Activated B cell treated with CpG ODN at 0.5 μM for 24 hours (primary cell): ENCODE measurements at regions not wholly inside any gene's neighbourhood (a gene's known extent, or its start where the extent isn't known, plus 50 kb on each side); places are given as distances from the start of the nearest gene placed in this dataset.

Experiments
- ATAC-seq: fragments of 200-7000 bp; cut with Tn5 transposase; one replicate; pipeline ENCODE4 v1.10.0; 2021; ENCODE audit warnings: low read depth, mild to moderate bottlenecking, moderate library complexity
- CTCF ChIA-PET: fragments of 350-600 bp; sonication (Branson Sonifier 250); formaldehyde crosslinking; loops from one replicate; lab custom pipeline; 2021; ENCODE audit warnings: antibody characterized with exemption; lab: Charles Lee
- POLR2A ChIA-PET: fragments of 350-600 bp; sonication (Branson Sonifier 250); formaldehyde crosslinking; loops from one replicate; lab custom pipeline; 2021; ENCODE audit warnings: antibody characterized with exemption; lab: Charles Lee
- DNase-seq: peaks from one replicate; pipeline ENCODE4 v3.0.0; 2022
- H3K27ac Mint-ChIP-seq: one replicate; pipeline ENCODE4 v1.8.0; 2020; ENCODE audit warnings: mixed read lengths
- H3K27me3 Mint-ChIP-seq: one replicate; pipeline ENCODE4 v1.8.0; 2021; ENCODE audit warnings: mixed read lengths
- H3K36me3 Mint-ChIP-seq: one replicate; pipeline ENCODE4 v1.8.0; 2021; ENCODE audit warnings: low read depth, mixed read lengths
- H3K4me1 Mint-ChIP-seq: one replicate; pipeline ENCODE4 v1.8.0; 2021; ENCODE audit warnings: mixed read lengths
- H3K4me3 Mint-ChIP-seq: one replicate; pipeline ENCODE4 v1.8.0; 2020; ENCODE audit warnings: mild to moderate bottlenecking, mixed read lengths
- H3K9me3 Mint-ChIP-seq: one replicate; pipeline ENCODE4 v1.8.0; 2020; ENCODE audit warnings: mixed read lengths
- intact Hi-C: fragments of 100-400 bp; cut with micrococcal nuclease; formaldehyde crosslinking; loops from one replicate; pipeline ENCODE4 v1.15.1; 2024
- TF ChIP-seq, protein P1 (sequence below): fragments of 200-600 bp; IDR thresholded peaks from one replicate; pipeline ENCODE4 v1.8.0; 2022; ENCODE audit warnings: antibody characterized with exemption, mild to moderate bottlenecking

DNA sequence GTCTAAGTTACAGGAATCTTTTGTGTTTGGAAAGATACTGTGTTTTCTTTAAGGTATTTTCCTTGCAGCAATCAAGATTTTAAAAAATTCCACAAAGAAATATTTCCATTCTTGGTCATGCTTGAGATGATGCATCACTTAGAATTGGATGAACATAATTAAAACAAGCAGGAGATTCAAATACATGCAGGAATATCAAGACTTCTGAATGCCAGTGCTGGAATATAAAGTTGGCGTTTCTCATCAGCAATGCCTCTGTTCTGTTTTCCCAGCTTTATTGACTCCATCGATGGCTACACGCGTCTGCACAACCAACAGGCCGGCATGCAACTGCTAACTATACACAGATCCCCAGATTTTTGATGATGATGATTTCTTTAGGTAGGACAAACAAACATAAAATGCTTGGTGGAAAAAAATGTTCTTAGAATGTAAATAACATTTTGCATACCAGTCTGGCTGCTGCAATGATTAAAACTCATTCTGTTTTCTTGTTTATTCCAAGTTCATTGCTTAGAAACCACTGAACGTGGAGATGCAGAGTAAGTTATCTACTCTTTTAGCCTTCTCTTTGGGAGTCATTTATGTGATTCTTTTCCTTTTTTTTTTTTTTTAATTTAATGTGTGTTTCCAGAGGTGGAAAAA lies 91.3 kb upstream of the FAM171A1 start:
- Mint-ChIP-seq H3K36me3 (no peaks in the 10 kb centered on the region), H3K27me3 (peaks cover 9% of the 10 kb centered on the region), H3K4me1 (no peaks in the 10 kb centered on the region), H3K27ac (no peak overlapping the region), H3K9me3 (peaks cover 8% of the 10 kb centered on the region), H3K4me3 (no peak overlapping the region)
- ChIA-PET CTCF (no interaction called here), POLR2A (no interaction called here)
- no peak for ATAC-seq
- no peak for DNase-seq
- TF ChIP-seq, protein P1, sequence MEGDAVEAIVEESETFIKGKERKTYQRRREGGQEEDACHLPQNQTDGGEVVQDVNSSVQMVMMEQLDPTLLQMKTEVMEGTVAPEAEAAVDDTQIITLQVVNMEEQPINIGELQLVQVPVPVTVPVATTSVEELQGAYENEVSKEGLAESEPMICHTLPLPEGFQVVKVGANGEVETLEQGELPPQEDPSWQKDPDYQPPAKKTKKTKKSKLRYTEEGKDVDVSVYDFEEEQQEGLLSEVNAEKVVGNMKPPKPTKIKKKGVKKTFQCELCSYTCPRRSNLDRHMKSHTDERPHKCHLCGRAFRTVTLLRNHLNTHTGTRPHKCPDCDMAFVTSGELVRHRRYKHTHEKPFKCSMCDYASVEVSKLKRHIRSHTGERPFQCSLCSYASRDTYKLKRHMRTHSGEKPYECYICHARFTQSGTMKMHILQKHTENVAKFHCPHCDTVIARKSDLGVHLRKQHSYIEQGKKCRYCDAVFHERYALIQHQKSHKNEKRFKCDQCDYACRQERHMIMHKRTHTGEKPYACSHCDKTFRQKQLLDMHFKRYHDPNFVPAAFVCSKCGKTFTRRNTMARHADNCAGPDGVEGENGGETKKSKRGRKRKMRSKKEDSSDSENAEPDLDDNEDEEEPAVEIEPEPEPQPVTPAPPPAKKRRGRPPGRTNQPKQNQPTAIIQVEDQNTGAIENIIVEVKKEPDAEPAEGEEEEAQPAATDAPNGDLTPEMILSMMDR, result no peak
- intact Hi-C loops, result no loop called here

DNA sequence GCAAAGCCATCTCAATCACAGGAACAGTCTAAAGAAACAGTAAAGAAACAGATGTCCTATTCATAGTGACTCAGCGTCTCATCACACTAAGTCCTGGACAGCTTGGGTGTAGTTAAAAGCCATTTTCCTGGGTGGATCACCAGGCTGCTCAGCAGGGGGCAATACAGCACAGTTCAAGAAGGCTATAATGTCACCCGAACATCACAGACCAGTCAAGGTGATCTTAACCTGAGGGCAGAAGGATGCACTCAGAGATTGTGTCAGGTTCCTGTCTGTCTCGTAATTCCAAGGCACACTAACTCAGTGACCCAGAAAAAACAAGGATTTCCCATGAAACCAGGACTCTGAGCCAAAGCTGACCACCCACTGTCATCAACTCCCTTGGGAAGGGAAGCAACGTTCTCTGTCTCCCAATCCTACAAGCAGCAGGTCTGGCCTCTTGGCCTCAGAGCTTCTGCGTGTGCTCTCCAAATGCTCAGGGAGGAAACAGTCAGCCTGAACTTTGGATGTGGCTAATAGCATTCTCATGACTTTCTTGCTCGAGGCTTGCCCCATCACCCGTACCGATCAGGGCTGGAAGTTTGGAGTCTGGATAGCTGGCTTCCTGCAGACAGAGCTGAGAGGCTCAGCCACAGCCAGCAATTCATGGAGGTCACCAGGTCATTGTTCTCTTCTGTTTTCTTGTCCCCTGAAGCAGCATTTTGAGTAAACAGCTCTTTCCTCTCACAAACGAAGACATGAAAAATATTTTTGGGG lies 90.4 kb upstream of the FAM171A1 start:
- H3K4me3 Mint-ChIP-seq, result no peak overlapping the region
- POLR2A ChIA-PET, result no interaction called here
- ATAC-seq (no peak), DNase-seq (no peak)
- no peaks in the 10 kb centered on the region for H3K4me1 Mint-ChIP-seq
- TF ChIP-seq, protein P1, result no peak
- H3K36me3 Mint-ChIP-seq, result no peaks in the 10 kb centered on the region
- H3K27ac Mint-ChIP-seq, result no peak overlapping the region
- peaks cover 5% of the 10 kb centered on the region for H3K27me3 Mint-ChIP-seq
- CTCF ChIA-PET, result no interaction called here
- intact Hi-C loops, result no loop called here
- peaks cover 8% of the 10 kb centered on the region for H3K9me3 Mint-ChIP-seq

DNA sequence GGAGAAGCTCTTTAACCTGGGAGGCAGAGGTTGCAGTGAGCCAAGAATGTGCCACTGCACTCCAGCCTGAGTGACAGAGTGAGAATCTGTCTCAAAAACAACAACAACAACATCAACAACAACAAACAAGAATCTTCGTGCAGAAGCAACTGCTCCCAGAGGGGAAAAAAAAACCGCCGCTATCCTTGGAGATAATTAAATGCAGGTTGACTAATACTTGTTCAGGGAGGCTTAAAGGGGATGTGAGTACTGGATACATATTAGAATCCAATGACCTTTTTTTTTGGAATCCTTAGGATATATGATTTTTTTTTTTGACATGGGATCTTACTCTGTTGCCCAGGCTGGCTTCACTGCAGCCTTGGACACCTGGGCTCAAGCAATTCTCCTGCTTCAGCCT lies 89.6 kb upstream of the FAM171A1 start:
- intact Hi-C loops, result no loop called here
- peaks cover 5% of the 10 kb centered on the region for H3K27me3 Mint-ChIP-seq
- POLR2A ChIA-PET, result no interaction called here
- H3K9me3 Mint-ChIP-seq, result peaks cover 8% of the 10 kb centered on the region
- H3K4me1 Mint-ChIP-seq, result no peaks in the 10 kb centered on the region
- ATAC-seq (no peak), DNase-seq (no peak)
- TF ChIP-seq, protein P1, result no peak
- H3K36me3 Mint-ChIP-seq, result no peaks in the 10 kb centered on the region
- H3K4me3 Mint-ChIP-seq, result no peak overlapping the region
- H3K27ac Mint-ChIP-seq, result no peak overlapping the region
- CTCF ChIA-PET, result no interaction called here

DNA sequence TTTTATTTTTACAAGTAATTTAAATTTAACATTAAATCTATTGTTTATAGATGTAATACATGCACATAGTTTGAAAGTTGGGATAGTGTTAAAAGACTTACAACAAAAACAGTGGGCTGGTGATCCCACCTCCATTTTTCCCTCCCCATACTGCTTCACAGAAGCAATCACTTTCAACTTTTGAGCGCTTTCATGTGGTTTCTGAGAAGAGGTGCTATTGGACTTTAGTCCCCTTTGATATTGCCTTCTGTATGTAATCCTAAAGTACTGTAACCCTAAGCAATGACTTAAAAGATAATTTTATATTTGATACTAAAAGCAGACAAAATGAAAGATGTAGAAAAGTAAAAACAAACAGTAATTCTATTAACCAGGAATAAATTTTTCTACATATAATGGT lies 88.1 kb upstream of the FAM171A1 start:
- no peaks in the 10 kb centered on the region for H3K36me3 Mint-ChIP-seq
- no peak overlapping the region for H3K4me3 Mint-ChIP-seq
- no peak for ATAC-seq
- intact Hi-C loops, result no loop called here
- peaks cover 8% of the 10 kb centered on the region for H3K9me3 Mint-ChIP-seq
- POLR2A ChIA-PET, result no interaction called here
- DNase-seq, result no peak
- CTCF ChIA-PET, result no interaction called here
- H3K4me1 Mint-ChIP-seq, result no peaks in the 10 kb centered on the region
- no peak overlapping the region for H3K27ac Mint-ChIP-seq
- TF ChIP-seq, protein P1, result no peak
- peaks cover 7% of the 10 kb centered on the region for H3K27me3 Mint-ChIP-seq

DNA sequence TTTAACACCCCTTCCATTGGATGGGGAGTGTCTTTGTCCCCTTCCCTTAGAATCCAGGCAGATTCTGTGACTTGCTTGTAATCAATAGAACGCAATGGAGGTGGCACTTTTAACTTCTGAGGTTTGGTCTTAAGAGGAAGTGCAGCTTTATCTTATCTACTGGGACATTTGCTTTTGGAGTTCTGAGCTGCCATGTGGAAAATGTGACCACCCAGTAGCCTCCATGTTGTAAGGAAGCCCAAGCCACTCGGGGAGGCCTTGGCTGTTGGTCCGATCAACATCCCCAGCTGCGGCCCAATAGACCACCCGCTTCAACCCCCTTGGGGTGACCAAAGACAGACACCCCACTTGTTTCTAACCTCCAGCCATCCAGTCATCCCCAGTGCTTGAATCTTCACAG lies 86.3 kb upstream of the FAM171A1 start:
- H3K4me3 Mint-ChIP-seq, result no peak overlapping the region
- peaks cover 11% of the 10 kb centered on the region for H3K27me3 Mint-ChIP-seq
- H3K9me3 Mint-ChIP-seq, result no peaks in the 10 kb centered on the region
- H3K4me1 Mint-ChIP-seq, result no peaks in the 10 kb centered on the region
- no peak for DNase-seq
- TF ChIP-seq, protein P1, result no peak
- ATAC-seq, result no peak
- intact Hi-C loops, result no loop called here
- POLR2A ChIA-PET, result no interaction called here
- no peaks in the 10 kb centered on the region for H3K36me3 Mint-ChIP-seq
- no peak overlapping the region for H3K27ac Mint-ChIP-seq
- CTCF ChIA-PET, result no interaction called here
